DOHH2 (cell line): ENCODE measurements at regions not wholly inside any gene's neighbourhood (a gene's known extent, or its start where the extent isn't known, plus 50 kb on each side); places are given as distances from the start of the nearest gene placed in this dataset.

Source experiments
- H3F3A ChIP-seq: fragments of 200-600 bp; sonication (generic), shearing (Covaris generic); 2 replicates; pipeline ENCODE4 v1.6.0; 2016; ENCODE audit warnings: antibody characterized with exemption, mild to moderate bottlenecking; ENCODE audit not compliant: control insufficient read depth, insufficient read depth
- H3K27ac ChIP-seq: fragments of 200-600 bp; sonication (generic); 2 replicates; pipeline ENCODE4 v1.5.1; 2014; ENCODE audit warnings: low read depth, mild to moderate bottlenecking, low read length, moderate library complexity
- H3K27me3 ChIP-seq: fragments of 200-600 bp; sonication (generic); 2 replicates; pipeline ENCODE4 v1.6.1; 2014; ENCODE audit warnings: mild to moderate bottlenecking, low read length, mixed read lengths; ENCODE audit not compliant: control insufficient read depth
- H3K36me3 ChIP-seq: fragments of 200-600 bp; sonication (generic); 2 replicates; pipeline ENCODE4 v1.6.1; 2014; ENCODE audit warnings: mild to moderate bottlenecking, low read length, moderate library complexity, mixed read lengths; ENCODE audit not compliant: control insufficient read depth
- H3K4me1 ChIP-seq: fragments of 200-600 bp; sonication (generic); 2 replicates; pipeline ENCODE4 v1.6.1; 2014; ENCODE audit warnings: mild to moderate bottlenecking, low read length, mixed read lengths; ENCODE audit not compliant: control insufficient read depth
- H3K4me2 ChIP-seq: fragments of 200-600 bp; sonication (generic); 2 replicates; pipeline ENCODE4 v1.6.0; 2014; ENCODE audit warnings: mild to moderate bottlenecking, low read length, moderate library complexity
- H3K4me3 ChIP-seq: fragments of 200-600 bp; sonication (generic); 2 replicates; pipeline ENCODE4 v1.5.1; 2014; ENCODE audit warnings: mild to moderate bottlenecking, low read length, mixed read lengths
- H3K79me2 ChIP-seq: fragments of 200-600 bp; sonication (generic); 2 replicates; pipeline ENCODE4 v1.6.1; 2014; ENCODE audit warnings: mild to moderate bottlenecking, low read length, mixed read lengths; ENCODE audit not compliant: control insufficient read depth
- H3K9me2 ChIP-seq: fragments of 200-600 bp; sonication (generic); replicated peaks from 2 replicates; pipeline ENCODE4 v1.6.1; 2014; ENCODE audit warnings: mild to moderate bottlenecking, low read length, mixed read lengths; ENCODE audit not compliant: control insufficient read depth
- H3K9me3 ChIP-seq: fragments of 200-600 bp; sonication (generic); 2 replicates; pipeline ENCODE4 v1.6.1; 2014; ENCODE audit warnings: antibody characterized with exemption, low read length, mixed read lengths; ENCODE audit not compliant: control insufficient read depth, insufficient read depth
- H4K20me1 ChIP-seq: fragments of 200-600 bp; sonication (generic); 2 replicates; pipeline ENCODE4 v1.6.0; 2014; ENCODE audit warnings: low read depth, mild to moderate bottlenecking, antibody characterized with exemption, low read length, moderate library complexity; ENCODE audit not compliant: control insufficient read depth, insufficient read depth
- EZH2phosphoT487 ChIP-seq: fragments of 200-600 bp; sonication (generic); IDR thresholded peaks from 2 replicates; pipeline ENCODE4 v1.6.1; 2017; ENCODE audit warnings: borderline replicate concordance, mild to moderate bottlenecking, antibody characterized with exemption, low read length, moderate library complexity, mixed read lengths
- TF ChIP-seq, protein P1 (sequence below): fragments of 200-600 bp; sonication (generic); IDR thresholded peaks from one replicate; pipeline ENCODE4 v1.5.1; 2014; ENCODE audit warnings: antibody characterized with exemption, mild to moderate bottlenecking, low read depth, low read length; ENCODE audit not compliant: poor library complexity, severe bottlenecking

- TF ChIP-seq, protein P1, sequence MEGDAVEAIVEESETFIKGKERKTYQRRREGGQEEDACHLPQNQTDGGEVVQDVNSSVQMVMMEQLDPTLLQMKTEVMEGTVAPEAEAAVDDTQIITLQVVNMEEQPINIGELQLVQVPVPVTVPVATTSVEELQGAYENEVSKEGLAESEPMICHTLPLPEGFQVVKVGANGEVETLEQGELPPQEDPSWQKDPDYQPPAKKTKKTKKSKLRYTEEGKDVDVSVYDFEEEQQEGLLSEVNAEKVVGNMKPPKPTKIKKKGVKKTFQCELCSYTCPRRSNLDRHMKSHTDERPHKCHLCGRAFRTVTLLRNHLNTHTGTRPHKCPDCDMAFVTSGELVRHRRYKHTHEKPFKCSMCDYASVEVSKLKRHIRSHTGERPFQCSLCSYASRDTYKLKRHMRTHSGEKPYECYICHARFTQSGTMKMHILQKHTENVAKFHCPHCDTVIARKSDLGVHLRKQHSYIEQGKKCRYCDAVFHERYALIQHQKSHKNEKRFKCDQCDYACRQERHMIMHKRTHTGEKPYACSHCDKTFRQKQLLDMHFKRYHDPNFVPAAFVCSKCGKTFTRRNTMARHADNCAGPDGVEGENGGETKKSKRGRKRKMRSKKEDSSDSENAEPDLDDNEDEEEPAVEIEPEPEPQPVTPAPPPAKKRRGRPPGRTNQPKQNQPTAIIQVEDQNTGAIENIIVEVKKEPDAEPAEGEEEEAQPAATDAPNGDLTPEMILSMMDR, result no peak
- no peak for TF ChIP-seq EZH2phosphoT487
- no peaks in the 10 kb centered on the region for H3K79me2 ChIP-seq
- H3F3A ChIP-seq, result no peaks in the 10 kb centered on the region
Observed at GRCh38 chrX:87338510-87338909, 179.1 kb upstream of the KLHL4 start.

GRCh38 chrX:87370865-87371264 is 146.7 kb upstream of the KLHL4 start:
- no peak overlapping the region for H3K27ac ChIP-seq
- no peak overlapping the region for H3K4me3 ChIP-seq
- H3F3A ChIP-seq, result no peaks in the 10 kb centered on the region
- no peak overlapping the region for H3K4me2 ChIP-seq
- no peaks in the 10 kb centered on the region for H3K36me3 ChIP-seq
- H3K4me1 ChIP-seq, result no peaks in the 10 kb centered on the region
- H4K20me1 ChIP-seq, result no peaks in the 10 kb centered on the region
- H3K27me3 ChIP-seq, result no peaks in the 10 kb centered on the region
- no peak for TF ChIP-seq EZH2phosphoT487
- TF ChIP-seq, protein P1, result no peak
- no peaks in the 10 kb centered on the region for H3K79me2 ChIP-seq
- H3K9me2 ChIP-seq, result no peaks in the 10 kb centered on the region
- H3K9me3 ChIP-seq, result no peaks in the 10 kb centered on the region

More at GRCh38 chrX:87338510-87338909, 179.1 kb upstream of the KLHL4 start:
- no peaks in the 10 kb centered on the region for H3K9me2 ChIP-seq
- no peaks in the 10 kb centered on the region for H3K27me3 ChIP-seq
- no peaks in the 10 kb centered on the region for H3K36me3 ChIP-seq
- H3K4me3 ChIP-seq, result no peak overlapping the region
- no peak overlapping the region for H3K4me2 ChIP-seq
- no peaks in the 10 kb centered on the region for H4K20me1 ChIP-seq
- H3K9me3 ChIP-seq, result no peaks in the 10 kb centered on the region
- H3K27ac ChIP-seq, result no peak overlapping the region
- H3K4me1 ChIP-seq, result no peaks in the 10 kb centered on the region

DNA sequence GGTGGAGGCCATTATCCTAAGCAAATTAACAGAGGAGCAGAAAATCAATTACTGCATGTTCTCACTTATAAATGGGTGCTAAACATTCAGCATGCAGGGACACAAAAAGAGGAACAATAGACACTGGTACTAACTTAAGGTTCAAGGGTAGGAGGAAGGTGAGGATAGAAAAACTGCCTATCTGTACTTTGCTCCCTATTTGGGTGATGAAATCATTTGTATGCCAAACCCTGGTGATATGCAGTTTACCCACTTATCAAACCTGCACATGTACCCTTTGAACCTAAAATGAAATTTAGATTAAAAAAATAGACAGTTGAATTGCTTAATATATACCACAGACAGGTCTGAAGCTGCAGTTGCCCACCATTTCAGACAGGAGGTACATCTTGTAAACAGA is 143.3 kb upstream of the KLHL4 start:
- Histone ChIP-seq H3K79me2 (no peaks in the 10 kb centered on the region), H3K9me3 (no peaks in the 10 kb centered on the region), H3K4me1 (no peaks in the 10 kb centered on the region), H3K4me2 (no peak overlapping the region), H3K4me3 (no peak overlapping the region), H4K20me1 (no peaks in the 10 kb centered on the region), H3K36me3 (no peaks in the 10 kb centered on the region), H3K9me2 (no peaks in the 10 kb centered on the region), H3K27ac (no peak overlapping the region), H3F3A (no peaks in the 10 kb centered on the region), H3K27me3 (no peaks in the 10 kb centered on the region)
- TF ChIP-seq, protein P1, result no peak
- no peak for TF ChIP-seq EZH2phosphoT487

DNA sequence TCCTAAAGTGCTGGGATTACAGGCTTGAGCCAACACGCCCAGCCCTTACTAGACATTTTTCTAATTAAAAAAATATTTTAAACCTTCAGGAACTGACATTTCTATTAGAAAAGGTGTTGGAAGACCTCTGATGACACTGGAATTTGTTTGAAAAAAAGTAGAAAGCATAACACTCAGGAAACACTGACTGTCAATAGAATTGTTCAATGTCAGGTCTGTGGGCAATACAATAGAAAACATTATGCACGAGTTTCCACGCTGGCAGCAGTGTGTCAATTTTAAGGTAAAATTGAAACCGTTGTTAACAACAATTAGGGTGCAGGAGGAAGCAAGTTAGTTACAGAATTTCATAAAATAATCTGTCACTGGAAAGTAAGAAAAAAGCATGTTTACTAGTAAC is 140.7 kb upstream of the KLHL4 start:
- H4K20me1 ChIP-seq, result no peaks in the 10 kb centered on the region

More for the DNA sequence above, 140.7 kb upstream of the KLHL4 start:
- Histone ChIP-seq H3K27me3 (no peaks in the 10 kb centered on the region), H3K36me3 (no peaks in the 10 kb centered on the region), H3F3A (no peaks in the 10 kb centered on the region), H3K79me2 (no peaks in the 10 kb centered on the region), H3K4me1 (no peaks in the 10 kb centered on the region), H3K9me3 (no peaks in the 10 kb centered on the region), H3K9me2 (no peaks in the 10 kb centered on the region), H3K4me2 (no peak overlapping the region), H3K27ac (no peak overlapping the region), H3K4me3 (no peak overlapping the region)
- TF ChIP-seq, protein P1, result no peak
- TF ChIP-seq EZH2phosphoT487, result no peak
